ENCODE measurements at regions not wholly inside any gene's neighbourhood (a gene's known extent, or its start where the extent isn't known, plus 50 kb on each side); places are given as distances from the start of the nearest gene placed in this dataset.

GRCh38 chr11:104791896-104792295 is 106.4 kb downstream of the CASP12 start:
- H3K9me3 ChIP-seq = peaks cover 0 to 11% (median 4%) of the 10 kb centered on the region in 8 donors
- H3K27me3 ChIP-seq (replicated peaks in 1 of 7) = no peaks in the 10 kb centered on the region
- no peak overlapping the region for H3K4me3 ChIP-seq
- intact Hi-C loops (cut with DNase I; ENCODE audit: low total_unique reads) = no loop called here
- H3K27ac ChIP-seq = no peak overlapping the region
- no peaks in the 10 kb centered on the region for H3K4me1 ChIP-seq
- no peak for DNase-seq
- TF ChIP-seq, protein P1, sequence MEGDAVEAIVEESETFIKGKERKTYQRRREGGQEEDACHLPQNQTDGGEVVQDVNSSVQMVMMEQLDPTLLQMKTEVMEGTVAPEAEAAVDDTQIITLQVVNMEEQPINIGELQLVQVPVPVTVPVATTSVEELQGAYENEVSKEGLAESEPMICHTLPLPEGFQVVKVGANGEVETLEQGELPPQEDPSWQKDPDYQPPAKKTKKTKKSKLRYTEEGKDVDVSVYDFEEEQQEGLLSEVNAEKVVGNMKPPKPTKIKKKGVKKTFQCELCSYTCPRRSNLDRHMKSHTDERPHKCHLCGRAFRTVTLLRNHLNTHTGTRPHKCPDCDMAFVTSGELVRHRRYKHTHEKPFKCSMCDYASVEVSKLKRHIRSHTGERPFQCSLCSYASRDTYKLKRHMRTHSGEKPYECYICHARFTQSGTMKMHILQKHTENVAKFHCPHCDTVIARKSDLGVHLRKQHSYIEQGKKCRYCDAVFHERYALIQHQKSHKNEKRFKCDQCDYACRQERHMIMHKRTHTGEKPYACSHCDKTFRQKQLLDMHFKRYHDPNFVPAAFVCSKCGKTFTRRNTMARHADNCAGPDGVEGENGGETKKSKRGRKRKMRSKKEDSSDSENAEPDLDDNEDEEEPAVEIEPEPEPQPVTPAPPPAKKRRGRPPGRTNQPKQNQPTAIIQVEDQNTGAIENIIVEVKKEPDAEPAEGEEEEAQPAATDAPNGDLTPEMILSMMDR (IDR thresholded peaks at IDR 0.05 in 8 of 11, conservative IDR thresholded peaks at IDR 0.05 in 3 of 11) = no peak
- TF ChIP-seq POLR2A (IDR thresholded peaks at IDR 0.05) (no peak), POLR2AphosphoS5 (IDR thresholded peaks at IDR 0.05) (no peak)
- WGBS, 5 donors = 82 to 93% (median 91%) methylated on average over 2 of the region's 2 CpGs
- no peaks in the 10 kb centered on the region for H3K36me3 ChIP-seq

GRCh38 chr11:104784684-104785460 is 113.4 kb downstream of the CASP12 start:
- no peak for DNase-seq
- TF ChIP-seq, protein P1 (IDR thresholded peaks at IDR 0.05 in 8 of 11, conservative IDR thresholded peaks at IDR 0.05 in 3 of 11) = no peak
- TF ChIP-seq POLR2A (IDR thresholded peaks at IDR 0.05) (no peak), POLR2AphosphoS5 (IDR thresholded peaks at IDR 0.05) (no peak)
- Histone ChIP-seq H3K27ac (no peak overlapping the region), H3K9me3 (no peaks in the 10 kb centered on the region), H3K36me3 (no peaks in the 10 kb centered on the region), H3K4me1 (no peaks in the 10 kb centered on the region), H3K27me3 (replicated peaks in 1 of 7) (no peaks in the 10 kb centered on the region), H3K4me3 (no peak overlapping the region)
- 76 to 87% (median 82%) methylated on average over 4 of the region's 4 CpGs for WGBS, 5 donors
- intact Hi-C loops (cut with DNase I; ENCODE audit: low total_unique reads) = no loop called here

DNA sequence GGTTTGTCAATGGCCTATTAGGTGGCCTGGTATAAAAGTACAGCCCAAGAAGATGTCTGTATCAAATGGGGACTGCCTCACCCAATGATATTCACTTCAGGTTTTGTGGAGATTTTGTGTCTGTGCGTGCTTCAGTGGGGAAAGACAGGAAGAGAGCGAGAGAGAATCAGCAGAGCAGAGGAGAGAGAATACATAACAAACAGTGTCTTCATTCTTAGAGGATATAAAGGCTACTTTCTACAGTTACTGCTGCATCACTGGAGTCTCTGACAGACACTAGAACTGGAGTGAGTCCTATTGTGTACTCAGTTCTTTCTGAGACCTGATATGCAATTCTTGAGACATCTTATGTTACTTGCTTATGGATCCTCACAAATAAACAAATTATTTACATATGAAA is 115.0 kb downstream of the CASP12 start:
- Histone ChIP-seq H3K4me3 (no peak overlapping the region), H3K36me3 (no peaks in the 10 kb centered on the region), H3K9me3 (no peaks in the 10 kb centered on the region), H3K27ac (no peak overlapping the region), H3K4me1 (no peaks in the 10 kb centered on the region), H3K27me3 (replicated peaks in 1 of 7) (no peaks in the 10 kb centered on the region)
- TF ChIP-seq, protein P1 (IDR thresholded peaks at IDR 0.05 in 8 of 11, conservative IDR thresholded peaks at IDR 0.05 in 3 of 11) = no peak
- TF ChIP-seq POLR2AphosphoS5 (IDR thresholded peaks at IDR 0.05) = no peak
- TF ChIP-seq POLR2A (IDR thresholded peaks at IDR 0.05) = no peak
- 82 to 90% (median 83%) methylated on average over 2 of the region's 2 CpGs for WGBS, 5 donors
- DNase-seq = no peak
- intact Hi-C loops (cut with DNase I; ENCODE audit: low total_unique reads) = no loop called here

- intact Hi-C loops (cut with DNase I; ENCODE audit: low total_unique reads) = no loop called here
- Histone ChIP-seq H3K36me3 (no peaks in the 10 kb centered on the region), H3K9me3 (no peaks in the 10 kb centered on the region), H3K27me3 (replicated peaks in 1 of 7) (no peaks in the 10 kb centered on the region), H3K4me1 (no peaks in the 10 kb centered on the region), H3K4me3 (no peak overlapping the region), H3K27ac (no peak overlapping the region)
- DNase-seq = no peak
- no peak for TF ChIP-seq POLR2AphosphoS5 (IDR thresholded peaks at IDR 0.05)
- TF ChIP-seq, protein P1 (IDR thresholded peaks at IDR 0.05 in 8 of 11, conservative IDR thresholded peaks at IDR 0.05 in 3 of 11) = no peak
- no peak for TF ChIP-seq POLR2A (IDR thresholded peaks at IDR 0.05)
- WGBS, 5 donors = 86 to 100% (median 92%) methylated on average over 1 of the region's 1 CpG
These were observed 115.9 kb downstream of the CASP12 start for GRCh38 chr11:104782377-104782754.
